ENCODE measurements at regions not wholly inside any gene's neighbourhood (a gene's known extent, or its start where the extent isn't known, plus 50 kb on each side); places are given as distances from the start of the nearest gene placed in this dataset.

DNA sequence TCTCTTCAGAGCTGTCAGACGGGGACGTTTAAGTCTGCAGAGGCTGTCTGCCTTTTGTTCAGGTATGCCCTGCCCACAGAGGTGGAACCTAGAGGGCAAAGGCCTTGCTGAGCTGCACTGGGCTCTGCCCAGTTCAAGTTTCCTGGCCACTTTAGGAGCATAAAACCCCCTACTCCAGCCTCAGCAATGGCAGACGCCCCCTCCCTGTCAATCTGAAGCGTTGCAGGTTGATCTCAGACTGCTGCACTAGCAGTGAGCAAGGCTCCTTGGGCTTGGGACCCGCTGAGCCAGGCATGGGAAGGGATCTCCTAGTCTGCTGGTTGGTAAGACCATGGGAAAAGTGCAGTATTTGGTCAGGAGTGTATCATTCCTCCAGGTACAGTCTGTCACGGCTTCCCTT lies 66.6 kb upstream of the TP53I11 start:
- no peak for TF ChIP-seq POLR2AphosphoS5 (IDR thresholded peaks at IDR 0.05; ENCODE audit: low read depth, low read length)
- TF ChIP-seq POLR2A (IDR thresholded peaks at IDR 0.05; ENCODE audit: low read depth, low read length), result no peak
